ENCODE measurements at regions not wholly inside any gene's neighbourhood (a gene's known extent, or its start where the extent isn't known, plus 50 kb on each side); places are given as distances from the start of the nearest gene placed in this dataset.

- TF ChIP-seq ZNF274 (IDR thresholded peaks at IDR 0.05; ENCODE audit: low read depth, low read length) = no peak
- no peak for TF ChIP-seq YY1 (IDR thresholded peaks at IDR 0.05; ENCODE audit: insufficient read depth, insufficient read length)
Measured at GRCh38 chr6:79814940-79815339, 132.4 kb downstream of the ELOVL4 start.

Measured in NT2/D1 (cell line).